Naive thymus-derived CD8-positive, alpha-beta T cell (primary cell): ENCODE measurements at regions not wholly inside any gene's neighbourhood (a gene's known extent, or its start where the extent isn't known, plus 50 kb on each side); places are given as distances from the start of the nearest gene placed in this dataset.

Source experiments
- ATAC-seq, 2 donors: fragments of 150-1000 bp; cut with Tn5 transposase in 1 of 2; sonication (Bioruptor Pico), chemical (Tn5 transposase) in 1 of 2; 1 replicate in 1 of 2; 2 replicates in 1 of 2; pipeline ENCODE4 v1.10.0; 2021; ENCODE audit warnings: mild to moderate bottlenecking in 2 of 2, moderate library complexity in 2 of 2
- POLR2A ChIA-PET: fragments of 350-600 bp; sonication (Branson Sonifier 250); formaldehyde crosslinking; loops from one replicate; lab custom pipeline; 2021; ENCODE audit warnings: antibody characterized with exemption; lab: Charles Lee
- DNase-seq, 10 donors: peaks; one replicate each; pipeline versions ENCODE4 v3.0.0 to v3.0.0-alpha.2; 2020 to 2022
- H3K27ac Mint-ChIP-seq, 10 donors: one replicate each; pipeline ENCODE4 v1.8.0; 2020 to 2022; ENCODE audit warnings: mild to moderate bottlenecking in 10 of 10, mixed read lengths in 10 of 10, moderate library complexity in 4 of 10, inconsistent platforms in 1 of 10
- H3K27me3 Mint-ChIP-seq, 5 donors: one replicate each; pipeline ENCODE4 v1.8.0; 2021 to 2022; ENCODE audit warnings: mixed read lengths in 5 of 5
- H3K36me3 Mint-ChIP-seq, 3 donors: one replicate each; pipeline ENCODE4 v1.8.0; 2020 to 2022; ENCODE audit warnings: mixed read lengths in 3 of 3, mild to moderate bottlenecking in 2 of 3, inconsistent platforms in 1 of 3
- H3K4me1 Mint-ChIP-seq, 4 donors: one replicate each; pipeline ENCODE4 v1.8.0; 2021 to 2022; ENCODE audit warnings: mixed read lengths in 4 of 4
- H3K4me3 Mint-ChIP-seq, 10 donors: one replicate each; pipeline ENCODE4 v1.8.0; 2020 to 2022; ENCODE audit warnings: mild to moderate bottlenecking in 10 of 10, mixed read lengths in 10 of 10, moderate library complexity in 6 of 10, inconsistent platforms in 1 of 10
- H3K9me3 Mint-ChIP-seq, 9 donors: one replicate each; pipeline ENCODE4 v1.8.0; 2020 to 2022; ENCODE audit warnings: mixed read lengths in 9 of 9, mild to moderate bottlenecking in 3 of 9, inconsistent platforms in 1 of 9, moderate library complexity in 1 of 9

DNA sequence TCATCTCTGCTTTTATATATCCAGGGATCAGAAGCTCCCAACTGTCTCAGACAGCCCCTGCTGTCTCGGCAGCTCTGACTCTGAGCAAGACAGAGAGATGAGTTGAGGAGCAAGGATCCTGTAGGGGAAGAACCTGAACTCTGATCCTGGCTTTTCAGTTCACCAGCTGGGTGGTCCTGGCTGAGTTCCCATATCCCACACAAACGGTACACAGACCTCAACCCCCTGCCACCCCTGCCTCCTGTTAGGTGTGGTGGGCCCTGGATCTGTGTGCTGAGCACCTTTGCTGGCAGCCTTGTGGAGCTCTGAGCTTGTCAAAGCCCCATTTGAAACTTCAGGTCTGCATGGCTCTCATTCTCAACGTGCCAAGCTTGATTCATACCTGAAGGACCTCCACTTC is 54.3 kb upstream of the GPR26 start:
- Mint-ChIP-seq H3K4me1 (no peaks in the 10 kb centered on the region), H3K9me3 (peaks cover 0 to 10% (median 0%) of the 10 kb centered on the region in 9 donors), H3K27me3 (peaks cover 6 to 30% (median 18%) of the 10 kb centered on the region in 5 donors), H3K36me3 (no peaks in the 10 kb centered on the region), H3K27ac (no peak overlapping the region), H3K4me3 (no peak overlapping the region)
- DNase-seq, result no peak
- POLR2A ChIA-PET, result no interaction called here
- ATAC-seq, result no peak

DNA sequence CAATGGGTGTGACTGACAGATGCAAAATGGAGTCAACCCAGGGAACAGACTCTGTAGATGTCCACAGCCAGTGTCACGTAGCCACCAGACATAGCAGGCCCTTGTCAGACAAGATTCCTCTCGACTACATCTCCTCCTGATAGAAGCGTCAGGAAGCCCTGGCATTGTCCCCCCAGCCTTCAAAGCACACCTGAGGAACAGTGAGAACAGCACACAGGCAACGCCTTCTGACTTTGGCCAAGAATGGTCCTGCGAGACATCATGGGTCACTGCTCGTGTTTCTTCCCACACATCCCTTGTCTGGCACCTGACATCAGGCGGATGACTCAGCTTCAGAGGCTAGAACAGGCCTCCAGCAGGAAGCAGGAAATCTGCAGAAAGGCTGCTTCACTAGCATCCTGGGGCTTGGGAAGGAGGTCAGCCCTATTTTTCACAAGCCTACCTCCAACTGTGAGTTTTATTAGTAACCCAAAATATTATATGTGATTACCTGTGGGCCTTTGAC is 52.8 kb upstream of the GPR26 start:
- DNase-seq (no peak), ATAC-seq (no peak)
- Mint-ChIP-seq H3K27ac (no peak overlapping the region), H3K9me3 (peaks cover 0 to 10% (median under 1%) of the 10 kb centered on the region in 9 donors), H3K36me3 (no peaks in the 10 kb centered on the region), H3K4me1 (no peaks in the 10 kb centered on the region), H3K27me3 (peaks cover 1 to 22% (median 15%) of the 10 kb centered on the region in 5 donors), H3K4me3 (no peak overlapping the region)
- POLR2A ChIA-PET, result no interaction called here

DNA sequence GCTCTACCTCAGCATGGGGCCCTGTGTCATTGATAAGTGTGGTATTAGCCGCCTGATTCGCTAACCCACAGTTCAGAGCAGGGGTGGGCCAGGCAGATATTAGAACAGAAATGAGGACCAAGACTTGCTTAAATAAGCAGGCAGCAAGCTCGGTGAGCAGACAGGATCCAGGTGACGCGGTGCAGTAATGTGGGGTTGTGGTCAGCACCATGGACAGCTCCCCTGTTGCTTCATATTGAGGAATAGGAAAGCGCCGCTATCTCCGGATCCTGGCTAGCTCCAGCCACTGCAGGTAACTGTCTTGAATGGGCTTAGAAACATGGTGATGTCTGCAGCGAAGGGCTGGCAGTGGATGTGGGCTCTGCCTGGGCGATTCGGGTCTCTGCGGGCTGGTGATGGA is 51.3 kb upstream of the GPR26 start:
- Mint-ChIP-seq H3K4me1 (no peaks in the 10 kb centered on the region), H3K36me3 (no peaks in the 10 kb centered on the region), H3K27ac (peak overlapping the region in 1 of 10 donors; percentile 15), H3K9me3 (peaks cover 0 to 6% (median 2%) of the 10 kb centered on the region in 9 donors), H3K27me3 (peaks cover 1 to 21% (median 19%) of the 10 kb centered on the region in 5 donors), H3K4me3 (no peak overlapping the region)
- POLR2A ChIA-PET, result no interaction called here
- ATAC-seq (no peak), DNase-seq (peak in 7 of 10 donors; percentile 7 to 66 (median 11))
